GM19463 (cell line): ENCODE measurements at regions not wholly inside any gene's neighbourhood (a gene's known extent, or its start where the extent isn't known, plus 50 kb on each side); places are given as distances from the start of the nearest gene placed in this dataset.
"Not testable (repeated sequence)": the region's sequence is repeated elsewhere in the genome, so short reads cannot be mapped to it uniquely, and the experiment has no call there.

ENCODE experiments used
- ATAC-seq: cut with Tn5 transposase; IDR thresholded peaks from one replicate; pipeline ENCODE4 v1.9.1; 2021; ENCODE audit warnings: mild to moderate bottlenecking, moderate library complexity; ENCODE audit not compliant: unreplicated experiment

GRCh38 chr16:26493751-26494150 lies 573.0 kb upstream of the C16orf82 start:
- ATAC-seq = no peak

DNA sequence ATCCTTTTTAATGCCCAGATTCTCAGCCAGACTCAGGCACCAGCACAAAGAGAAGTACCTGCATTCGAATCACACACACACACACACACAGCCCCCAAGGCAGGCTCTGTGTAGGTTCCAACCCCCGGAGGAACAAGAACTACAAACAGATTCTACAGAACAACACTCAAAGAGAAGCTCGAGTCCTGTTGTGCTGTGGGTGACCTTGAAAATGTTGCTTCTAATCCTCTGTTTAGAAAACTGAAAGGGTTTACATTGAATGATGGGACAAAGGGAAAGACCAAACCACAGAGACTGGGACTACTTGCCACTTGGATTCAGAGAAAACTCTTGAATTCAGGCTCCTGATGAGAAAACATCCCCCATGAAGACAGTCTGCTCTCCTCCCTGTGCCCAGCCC lies 568.8 kb upstream of the C16orf82 start:
- no peak for ATAC-seq

GRCh38 chr16:26500326-26500725 lies 566.4 kb upstream of the C16orf82 start:
- ATAC-seq = no peak

DNA sequence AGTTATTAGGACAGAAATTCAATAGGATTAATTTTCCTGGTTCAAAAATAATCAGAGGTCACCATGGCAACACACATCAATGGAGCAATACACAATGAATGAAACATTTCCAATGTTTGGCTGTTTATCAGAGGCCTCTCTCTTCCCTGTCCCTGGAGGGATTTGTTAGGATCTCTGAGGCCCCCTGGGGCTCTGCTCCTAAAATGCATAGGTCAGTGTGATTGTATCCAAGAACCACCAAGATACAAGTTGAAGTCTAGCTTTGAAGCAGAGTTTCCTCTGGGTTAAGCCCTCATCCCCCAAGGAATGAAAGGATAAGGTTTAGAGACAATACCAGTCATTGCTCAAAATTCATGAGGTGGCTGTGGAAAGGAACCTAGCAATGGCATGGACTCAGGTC lies 561.2 kb upstream of the C16orf82 start:
- ATAC-seq = no peak

GRCh38 chr16:26508946-26509345 lies 557.8 kb upstream of the C16orf82 start:
- not testable (repeated sequence) for ATAC-seq

- ATAC-seq = no peak
Measured at GRCh38 chr16:26510924-26511323, 555.8 kb upstream of the C16orf82 start.

DNA sequence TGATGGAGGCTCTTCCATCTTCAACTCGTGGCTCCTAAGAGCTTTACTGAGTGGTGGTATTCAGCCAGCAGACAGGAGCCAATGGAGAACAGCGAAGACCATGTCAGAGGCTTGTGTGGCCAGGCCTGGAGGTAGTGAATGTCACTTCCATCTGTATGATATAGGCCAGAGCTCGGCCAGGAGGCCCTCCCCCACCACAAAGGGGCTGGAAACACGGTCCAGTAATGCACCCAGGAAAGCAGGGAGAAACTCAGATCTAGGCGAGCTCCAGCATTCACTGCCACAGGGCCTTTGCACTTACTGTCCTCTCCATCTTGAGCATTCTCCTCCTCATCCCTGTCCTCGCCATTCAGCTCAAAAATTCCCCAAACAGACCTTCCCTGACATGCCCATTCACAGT lies 555.3 kb upstream of the C16orf82 start:
- ATAC-seq = no peak

GRCh38 chr16:26521626-26522025 lies 545.1 kb upstream of the C16orf82 start:
- ATAC-seq = no peak

DNA sequence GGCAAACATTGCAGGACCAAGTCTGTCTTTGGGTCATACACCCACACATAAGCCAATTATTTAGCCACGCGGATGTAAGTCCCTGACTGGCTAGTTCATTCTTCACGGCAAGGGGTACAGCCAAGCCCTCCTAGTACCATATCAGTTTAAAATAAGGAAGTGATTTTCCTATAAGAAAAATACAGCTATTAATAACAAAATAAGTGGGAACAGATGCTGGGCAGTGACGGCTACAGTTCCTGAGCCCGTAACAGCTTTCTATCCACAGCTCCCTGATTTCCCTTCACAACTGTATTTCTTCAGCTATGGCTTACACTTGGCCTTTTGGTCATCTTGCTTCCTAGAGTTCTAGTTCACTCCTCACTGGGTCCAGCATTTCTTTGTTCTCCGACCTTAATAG lies 542.4 kb upstream of the C16orf82 start:
- no peak for ATAC-seq

GRCh38 chr16:26524846-26525245 lies 541.9 kb upstream of the C16orf82 start:
- ATAC-seq = no peak

GRCh38 chr16:26525856-26526255 lies 540.9 kb upstream of the C16orf82 start:
- ATAC-seq = no peak

GRCh38 chr16:26526633-26527032 lies 540.1 kb upstream of the C16orf82 start:
- ATAC-seq = no peak

GRCh38 chr16:26530584-26531289 lies 536.0 kb upstream of the C16orf82 start:
- ATAC-seq = no peak

DNA sequence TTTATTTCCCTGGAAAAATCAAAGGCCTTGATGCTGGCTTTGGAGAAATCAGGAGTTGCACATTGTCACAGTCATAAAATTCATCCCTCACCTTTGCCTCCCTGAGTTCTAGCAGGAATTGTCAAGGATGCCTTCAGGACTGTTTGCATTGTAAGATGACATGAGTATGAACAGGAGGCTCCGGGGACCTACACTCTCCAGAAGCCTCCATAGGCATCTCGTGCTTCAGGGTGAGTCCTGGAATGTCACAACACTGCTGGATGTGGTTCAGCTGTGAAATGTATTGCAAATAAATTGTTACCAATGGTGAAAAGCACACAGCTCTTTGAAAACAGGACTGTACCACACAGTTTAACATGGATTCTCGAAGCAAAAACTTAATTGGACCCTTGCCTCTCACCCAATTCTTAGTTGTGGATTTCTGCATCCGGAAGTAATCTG lies 535.4 kb upstream of the C16orf82 start:
- no peak for ATAC-seq

- ATAC-seq = no peak
Measured at GRCh38 chr16:26532456-26532855, 534.3 kb upstream of the C16orf82 start.

DNA sequence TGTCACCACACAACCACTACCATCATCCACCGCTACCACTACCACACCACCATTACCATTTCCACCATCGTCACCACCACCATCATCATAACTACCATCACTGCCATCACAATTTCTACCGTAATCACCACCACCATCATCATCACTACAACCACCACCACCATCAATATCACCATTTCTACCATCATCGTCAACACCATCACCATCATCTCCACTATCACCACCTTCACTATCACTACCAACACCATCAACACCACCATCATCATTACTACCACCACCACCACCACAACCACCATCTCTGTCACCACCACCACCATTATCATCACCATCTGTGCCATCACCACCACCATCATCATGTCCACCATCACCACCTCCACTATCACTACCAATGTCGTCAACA lies 524.5 kb upstream of the C16orf82 start:
- no peak for ATAC-seq

DNA sequence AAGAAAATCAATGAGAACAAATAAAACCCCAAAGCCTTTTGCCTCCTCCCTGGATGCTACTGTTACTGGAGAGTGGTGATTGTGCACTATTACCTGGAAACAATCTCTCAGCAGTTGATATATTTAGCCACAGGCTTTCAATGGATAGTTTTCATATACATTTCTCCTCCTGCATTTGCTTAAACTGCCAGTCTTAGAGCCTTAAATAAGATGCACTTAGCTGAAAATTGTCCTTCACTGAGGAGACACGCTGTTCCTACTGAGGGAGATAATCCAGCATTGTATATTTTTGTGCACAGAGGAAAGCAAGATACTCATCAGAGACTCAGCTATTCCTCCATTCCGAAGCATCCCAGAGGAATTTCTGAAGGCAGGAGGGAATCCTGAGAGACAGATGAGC lies 520.2 kb upstream of the C16orf82 start:
- no peak for ATAC-seq

- ATAC-seq = no peak
Measured at GRCh38 chr16:26547681-26548080, 519.0 kb upstream of the C16orf82 start.

DNA sequence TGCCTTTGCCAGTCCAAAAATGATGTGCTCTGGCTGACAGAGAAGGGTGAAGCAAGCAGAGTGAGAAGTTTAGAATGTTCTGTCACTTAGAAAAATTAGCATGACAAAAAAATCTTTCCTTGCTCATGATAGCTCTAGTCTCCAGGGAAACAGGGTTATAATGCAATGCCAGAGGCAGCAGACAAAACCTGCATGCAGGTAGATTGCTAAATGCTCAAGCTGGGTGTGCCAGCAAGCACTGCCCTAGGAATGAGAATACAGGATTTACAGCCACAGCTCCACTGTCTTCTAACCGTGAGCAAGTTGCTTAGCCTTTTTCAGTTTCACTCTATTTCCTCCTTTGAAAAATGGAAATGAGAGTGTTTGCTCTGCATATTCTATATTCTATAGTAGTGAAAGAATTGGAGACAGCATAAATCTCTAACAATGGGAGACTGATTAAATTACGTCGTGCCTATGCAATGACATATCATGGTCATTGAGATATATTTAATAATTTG lies 516.6 kb upstream of the C16orf82 start:
- ATAC-seq = no peak

GRCh38 chr16:26554030-26554429 lies 512.7 kb upstream of the C16orf82 start:
- no peak for ATAC-seq

DNA sequence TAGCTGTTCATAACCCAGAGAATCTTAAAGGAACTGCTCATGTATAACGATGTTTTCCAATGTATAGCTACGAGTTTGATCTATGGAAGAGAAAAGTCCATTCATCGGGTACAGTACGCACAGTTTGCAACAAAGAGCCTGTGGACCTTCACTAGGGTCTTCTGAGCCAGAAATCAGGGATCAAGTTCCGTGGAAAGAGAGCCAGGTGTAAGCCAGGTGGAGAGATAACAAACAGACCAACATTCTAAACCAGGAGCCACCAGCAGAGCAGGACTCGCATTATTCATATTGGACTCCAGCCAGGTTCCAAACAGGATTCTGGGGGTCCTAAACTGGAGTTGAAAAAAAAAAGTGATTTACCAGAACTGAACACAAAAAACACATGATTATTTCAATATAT lies 505.4 kb upstream of the C16orf82 start:
- ATAC-seq = no peak

- no peak for ATAC-seq
Measured at GRCh38 chr16:26563018-26563417, 503.7 kb upstream of the C16orf82 start.

DNA sequence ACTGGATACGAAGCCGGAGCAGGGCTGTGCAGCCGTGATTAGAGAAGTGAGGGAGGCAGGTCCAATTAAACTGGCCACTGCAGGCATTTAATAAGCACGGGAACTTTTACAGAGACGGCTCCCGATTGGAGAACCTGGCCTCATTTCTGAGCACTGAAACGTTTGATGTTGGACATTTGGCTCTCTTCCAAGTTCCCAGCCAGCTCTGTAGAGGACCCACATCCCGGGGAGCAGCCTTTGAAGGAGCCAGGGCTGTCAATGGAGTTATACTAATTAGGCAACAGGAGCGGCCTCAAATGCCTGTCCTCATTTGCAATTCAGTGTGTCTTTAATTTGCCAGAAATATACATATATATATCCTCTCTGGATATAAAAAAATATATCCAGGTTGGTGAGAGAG lies 499.4 kb upstream of the C16orf82 start:
- no peak for ATAC-seq
